Transverse colon (tissue), 4 donors: ENCODE measurements at regions not wholly inside any gene's neighbourhood (a gene's known extent, or its start where the extent isn't known, plus 50 kb on each side); places are given as distances from the start of the nearest gene placed in this dataset.

Source experiments
- DNase-seq: peaks from one replicate; pipeline ENCODE4 v3.0.0-alpha.2; 2019
- H3K27ac ChIP-seq, 4 donors: fragments of 200-600 bp; sonication (generic); 2 replicates each; pipeline ENCODE4 v1.5.1; 2016 to 2018; ENCODE audit warnings: inconsistent platforms in 4 of 4
- H3K27me3 ChIP-seq: fragments of 200-600 bp; sonication (generic); 2 replicates; pipeline ENCODE4 v1.5.1; 2017; ENCODE audit warnings: inconsistent platforms
- H3K36me3 ChIP-seq, 4 donors: fragments of 200-600 bp; sonication (generic); 2 replicates each; pipeline ENCODE4 v1.5.1; 2017 to 2019; ENCODE audit warnings: inconsistent platforms in 4 of 4
- H3K4me1 ChIP-seq, 4 donors: fragments of 200-600 bp; sonication (generic); 2 replicates each; pipeline ENCODE4 v1.5.1; 2017 to 2020; ENCODE audit warnings: inconsistent platforms in 4 of 4
- H3K4me3 ChIP-seq, 4 donors: fragments of 200-600 bp; sonication (generic); 1 replicate in 1 of 4; 2 replicates in 3 of 4; pipeline versions ENCODE4 v1.5.1 to v1.6.1; 2017 to 2019; ENCODE audit warnings: inconsistent platforms in 4 of 4
- H3K9me3 ChIP-seq, 2 donors: fragments of 200-600 bp; sonication (generic); 2 replicates each; pipeline ENCODE4 v1.5.1; 2017 to 2019; ENCODE audit warnings: inconsistent platforms in 2 of 2
- EP300 ChIP-seq: sonication (generic); formaldehyde crosslinking; IDR thresholded peaks from one replicate; pipeline ENCODE4 v1.6.1; 2017; ENCODE audit warnings: antibody characterized with exemption, low read depth
- POLR2A ChIP-seq: fragments of 450-650 bp; IDR thresholded peaks from one replicate; pipeline ENCODE4 v1.6.1; 2016; ENCODE audit warnings: antibody characterized with exemption, mild to moderate bottlenecking, moderate library complexity
- POLR2AphosphoS5 ChIP-seq, 3 donors: sonication (generic); formaldehyde crosslinking; IDR thresholded peaks; one replicate each; pipeline ENCODE4 v1.6.1; 2016; ENCODE audit warnings: antibody characterized with exemption in 3 of 3
- WGBS, 2 donors: methylation state at CpG; one replicate each; pipeline ENCODE4 v1.1.5; 2018; ENCODE audit warnings: low coverage in 1 of 2; 5-methylcytosine and 5-hydroxymethylcytosine counted together
- in situ Hi-C, 4 donors: fragments of 200-750 bp; cut with MboI; loops; one replicate each; pipeline versions ENCODE4 v1.15.0 to v1.15.1; 2017; ENCODE audit warnings: low sequenced_read_pairs in 3 of 4, low pct_ligation_motif_present in 1 of 4, low pct_unique_long_range_greater_than_20kb in 1 of 4
- intact Hi-C: fragments of 100-400 bp; cut with DNase I; formaldehyde crosslinking; loops from one replicate; pipeline ENCODE4 v1.15.1; 2023; ENCODE audit warnings: low total_unique reads
- TF ChIP-seq, protein P1 (sequence below), 5 experiments: fragments of 200-600 bp in 3 of 5; fragments of 450-650 bp in 2 of 5; sonication (generic) in 3 of 5; IDR thresholded peaks; 1 replicate in 2 of 5; 2 replicates in 3 of 5; pipeline ENCODE4 v1.5.1; 2016 to 2017; ENCODE audit warnings: antibody characterized with exemption in 5 of 5, inconsistent platforms in 3 of 5, mild to moderate bottlenecking in 2 of 5, moderate library complexity in 1 of 5

DNA sequence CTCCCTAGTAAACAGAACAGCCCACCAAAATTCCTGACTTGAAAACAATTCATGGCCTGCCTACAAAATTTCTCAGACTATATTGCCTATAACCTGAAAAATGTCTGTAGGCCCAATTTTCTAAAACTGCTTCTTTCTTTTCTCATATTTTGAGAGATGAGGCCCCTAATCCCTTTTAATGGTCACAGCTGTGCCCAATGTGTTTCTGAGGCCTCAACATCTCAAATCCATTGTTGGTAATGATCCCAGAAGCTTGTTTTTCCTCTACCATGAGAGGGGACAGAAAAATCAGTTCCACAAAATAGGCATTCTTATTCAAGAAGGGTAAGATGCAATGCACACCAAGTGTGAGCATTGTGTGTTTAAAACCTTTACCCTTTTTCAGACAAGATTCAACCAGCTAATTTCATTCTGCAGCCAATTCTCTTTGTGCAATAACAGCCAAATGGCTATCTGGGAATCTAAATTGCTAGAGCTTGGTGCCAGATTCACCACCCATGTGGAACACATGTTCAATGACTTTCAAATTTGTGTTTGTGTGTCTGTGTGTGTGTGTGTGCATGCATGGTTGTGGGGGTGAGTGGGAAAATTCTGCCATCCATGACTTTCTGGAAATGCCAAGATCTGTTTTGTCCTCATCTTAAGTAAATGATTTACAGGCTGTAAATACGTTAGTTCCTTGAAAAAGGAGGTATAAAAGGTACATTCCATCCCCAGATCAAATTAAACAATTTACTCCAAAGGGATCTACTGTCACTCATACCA, 319.5 kb downstream of the TNS1 start:
- TF ChIP-seq POLR2A (no peak), POLR2AphosphoS5 (IDR thresholded peaks at IDR 0.05) (no peak), EP300 (no peak)
- TF ChIP-seq, protein P1, sequence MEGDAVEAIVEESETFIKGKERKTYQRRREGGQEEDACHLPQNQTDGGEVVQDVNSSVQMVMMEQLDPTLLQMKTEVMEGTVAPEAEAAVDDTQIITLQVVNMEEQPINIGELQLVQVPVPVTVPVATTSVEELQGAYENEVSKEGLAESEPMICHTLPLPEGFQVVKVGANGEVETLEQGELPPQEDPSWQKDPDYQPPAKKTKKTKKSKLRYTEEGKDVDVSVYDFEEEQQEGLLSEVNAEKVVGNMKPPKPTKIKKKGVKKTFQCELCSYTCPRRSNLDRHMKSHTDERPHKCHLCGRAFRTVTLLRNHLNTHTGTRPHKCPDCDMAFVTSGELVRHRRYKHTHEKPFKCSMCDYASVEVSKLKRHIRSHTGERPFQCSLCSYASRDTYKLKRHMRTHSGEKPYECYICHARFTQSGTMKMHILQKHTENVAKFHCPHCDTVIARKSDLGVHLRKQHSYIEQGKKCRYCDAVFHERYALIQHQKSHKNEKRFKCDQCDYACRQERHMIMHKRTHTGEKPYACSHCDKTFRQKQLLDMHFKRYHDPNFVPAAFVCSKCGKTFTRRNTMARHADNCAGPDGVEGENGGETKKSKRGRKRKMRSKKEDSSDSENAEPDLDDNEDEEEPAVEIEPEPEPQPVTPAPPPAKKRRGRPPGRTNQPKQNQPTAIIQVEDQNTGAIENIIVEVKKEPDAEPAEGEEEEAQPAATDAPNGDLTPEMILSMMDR (IDR thresholded peaks at IDR 0.05), result no peak
- Histone ChIP-seq H3K27me3 (no peaks in the 10 kb centered on the region), H3K27ac (peak overlapping the region; percentile 23 to 70 (median 46)), H3K9me3 (no peaks in the 10 kb centered on the region), H3K4me1 (peaks cover 0 to 9% (median 0%) of the 10 kb centered on the region in 4 donors), H3K4me3 (no peak overlapping the region), H3K36me3 (no peaks in the 10 kb centered on the region)
- intact Hi-C loops, result no loop called here
- 39% methylated on average over 1 of the region's 1 CpG; no CpG with 5 or more reads in 1 of the 2 donors for WGBS, 2 donors
- in situ Hi-C loops, result no loop called here
- no peak for DNase-seq

DNA sequence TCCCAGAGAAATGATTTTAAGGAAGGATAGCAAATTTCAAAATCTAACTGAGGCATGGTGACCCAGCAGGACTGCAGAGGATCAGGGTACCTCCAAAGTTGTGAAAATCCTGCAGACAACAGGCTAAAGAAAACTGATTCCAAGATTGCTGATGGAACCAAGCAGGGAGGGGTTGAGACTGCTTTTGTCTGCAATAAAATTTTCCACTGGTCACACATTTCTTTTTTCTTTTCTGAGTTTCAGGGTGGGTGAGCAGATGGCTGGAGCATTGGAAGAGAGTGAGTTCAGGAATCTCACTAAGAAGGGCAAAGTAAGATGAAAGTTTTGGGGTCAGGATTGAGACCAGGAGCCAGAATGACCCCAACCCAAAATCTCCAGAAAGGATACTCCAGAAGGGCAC, 321.0 kb downstream of the TNS1 start:
- Histone ChIP-seq H3K9me3 (no peaks in the 10 kb centered on the region), H3K4me3 (no peak overlapping the region), H3K4me1 (peaks cover 0 to 5% (median 0%) of the 10 kb centered on the region in 4 donors), H3K36me3 (no peaks in the 10 kb centered on the region), H3K27me3 (no peaks in the 10 kb centered on the region), H3K27ac (no peak overlapping the region)
- in situ Hi-C loops, result no loop called here
- intact Hi-C loops, result no loop called here
- DNase-seq, result no peak
- TF ChIP-seq POLR2AphosphoS5 (IDR thresholded peaks at IDR 0.05), result no peak
- TF ChIP-seq, protein P1 (IDR thresholded peaks at IDR 0.05), result no peak

DNA sequence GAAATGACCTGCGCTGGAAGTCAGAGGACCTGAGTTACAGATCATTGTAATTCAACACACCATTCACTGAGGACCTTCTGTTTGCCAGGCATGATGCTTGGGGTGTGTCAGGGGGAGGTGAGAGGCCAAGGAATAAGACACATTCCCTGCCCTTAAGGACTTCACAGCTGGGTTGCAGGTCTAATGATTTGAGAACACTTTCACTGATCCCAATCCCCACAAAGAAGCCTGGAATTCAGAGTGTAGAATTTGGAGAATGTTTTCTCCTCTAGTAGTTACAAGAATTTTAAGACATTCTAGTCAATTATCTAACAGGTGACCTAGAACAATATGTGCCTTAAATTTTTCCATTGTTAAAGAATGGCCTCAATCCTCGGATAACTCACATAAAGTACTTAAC, 322.4 kb downstream of the TNS1 start:
- intact Hi-C loops (no loop called here), in situ Hi-C loops (no loop called here)
- Histone ChIP-seq H3K9me3 (no peaks in the 10 kb centered on the region), H3K36me3 (no peaks in the 10 kb centered on the region), H3K4me1 (peaks cover 0 to under 1% (median 0%) of the 10 kb centered on the region in 4 donors), H3K4me3 (no peak overlapping the region), H3K27me3 (no peaks in the 10 kb centered on the region), H3K27ac (no peak overlapping the region)
- WGBS, 2 donors, result 71 to 73% methylated on average over 1 to 2 of the region's 2 CpGs
- DNase-seq, result no peak
- TF ChIP-seq EP300, result no peak
- TF ChIP-seq POLR2A, result no peak
- TF ChIP-seq POLR2AphosphoS5 (IDR thresholded peaks at IDR 0.05), result no peak
- TF ChIP-seq, protein P1 (IDR thresholded peaks at IDR 0.05), result no peak

DNA sequence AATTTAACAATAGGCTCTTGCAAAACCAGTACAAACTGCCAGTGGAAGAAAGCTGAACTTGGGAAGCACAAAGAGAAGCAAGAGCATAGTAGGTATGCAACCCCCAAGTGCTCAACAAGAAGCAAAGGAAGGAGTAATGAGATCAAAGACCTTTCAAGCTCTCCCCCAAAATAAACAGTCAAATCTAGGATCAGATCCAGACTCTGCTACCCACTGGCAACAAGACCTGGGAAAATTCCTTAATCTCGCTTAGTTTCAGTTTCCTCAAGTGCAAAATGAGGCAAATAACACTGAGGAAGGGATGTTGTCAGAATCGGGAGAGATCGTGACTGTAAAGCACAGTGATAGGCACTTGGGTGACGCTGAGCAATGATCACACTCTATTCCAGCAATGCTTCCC, 329.2 kb downstream of the TNS1 start:
- WGBS, 2 donors, result 59 to 82% methylated on average over 4 of the region's 4 CpGs
- no peak overlapping the region for H3K4me3 ChIP-seq
- in situ Hi-C loops, result no loop called here

More for the DNA sequence above, 329.2 kb downstream of the TNS1 start:
- H3K36me3 ChIP-seq, result no peaks in the 10 kb centered on the region
- no peak overlapping the region for H3K27ac ChIP-seq
- H3K4me1 ChIP-seq, result no peaks in the 10 kb centered on the region
- intact Hi-C loops, result no loop called here
- TF ChIP-seq POLR2AphosphoS5 (IDR thresholded peaks at IDR 0.05) (no peak), EP300 (no peak), POLR2A (no peak)
- TF ChIP-seq, protein P1 (IDR thresholded peaks at IDR 0.05), result no peak
- no peaks in the 10 kb centered on the region for H3K9me3 ChIP-seq
- H3K27me3 ChIP-seq, result no peaks in the 10 kb centered on the region
- no peak for DNase-seq
